Esophagus muscularis mucosa (tissue), 4 donors: ENCODE measurements at regions not wholly inside any gene's neighbourhood (a gene's known extent, or its start where the extent isn't known, plus 50 kb on each side); places are given as distances from the start of the nearest gene placed in this dataset.
A peak's percentile ranks its signal among the peaks of the same experiment; 100 is the strongest.
"Not testable (repeated sequence)": the region's sequence is repeated elsewhere in the genome, so short reads cannot be mapped to it uniquely, and the experiment has no call there.

Source experiments
- DNase-seq: peaks from one replicate; pipeline ENCODE4 v3.0.0-alpha.2; 2017; ENCODE audit errors: extremely low spot score
- H3K27ac ChIP-seq, 4 donors: fragments of 200-600 bp; sonication (generic); replicated peaks in 1 of 4; 1 replicate in 3 of 4; 2 replicates in 1 of 4; pipeline ENCODE4 v1.5.1; 2016 to 2019; ENCODE audit warnings: mild to moderate bottlenecking in 1 of 4
- H3K27me3 ChIP-seq, 4 donors: fragments of 200-600 bp; sonication (generic); one replicate each; pipeline versions ENCODE4 v1.5.1 to v1.6.0; 2016 to 2019
- H3K36me3 ChIP-seq, 4 donors: fragments of 200-600 bp; sonication (generic); one replicate each; pipeline ENCODE4 v1.5.1; 2016 to 2019
- H3K4me1 ChIP-seq, 4 donors: fragments of 200-600 bp; sonication (generic); one replicate each; pipeline ENCODE4 v1.5.1; 2016 to 2019
- H3K4me3 ChIP-seq, 4 donors: fragments of 200-600 bp; sonication (generic); 1 replicate in 2 of 4; 2 replicates in 2 of 4; pipeline ENCODE4 v1.5.1; 2016 to 2019; ENCODE audit warnings: mild to moderate bottlenecking in 4 of 4, moderate library complexity in 1 of 4
- H3K9me3 ChIP-seq, 4 donors: fragments of 200-600 bp; sonication (generic); 1 replicate in 3 of 4; 2 replicates in 1 of 4; pipeline ENCODE4 v1.5.1; 2016 to 2019
- EP300 ChIP-seq: sonication (generic); formaldehyde crosslinking; IDR thresholded peaks from one replicate; pipeline ENCODE4 v1.6.1; 2017; ENCODE audit warnings: antibody characterized with exemption
- POLR2A ChIP-seq: fragments of 450-650 bp; IDR thresholded peaks from one replicate; pipeline ENCODE4 v1.6.1; 2017; ENCODE audit warnings: antibody characterized with exemption, moderate library complexity, mild to moderate bottlenecking, low read depth
- POLR2AphosphoS5 ChIP-seq, 2 donors: sonication (generic); formaldehyde crosslinking; IDR thresholded peaks; one replicate each; pipeline ENCODE4 v1.6.1; 2017; ENCODE audit warnings: antibody characterized with exemption in 2 of 2
- WGBS: methylation state at CpG from one replicate; pipeline ENCODE4 v1.1.5; 2018; 5-methylcytosine and 5-hydroxymethylcytosine counted together
- intact Hi-C: fragments of 100-400 bp; cut with DNase I; formaldehyde crosslinking; loops from one replicate; pipeline ENCODE4 v1.15.1; 2023
- TF ChIP-seq, protein P1 (sequence below), 3 experiments: fragments of 200-600 bp in 2 of 3; fragments of 450-650 bp in 1 of 3; sonication (generic) in 2 of 3; IDR thresholded peaks; one replicate each; pipeline ENCODE4 v1.5.1; 2017 to 2019; ENCODE audit warnings: antibody characterized with exemption in 3 of 3, mild to moderate bottlenecking in 2 of 3, moderate library complexity in 1 of 3

- TF ChIP-seq, protein P1, sequence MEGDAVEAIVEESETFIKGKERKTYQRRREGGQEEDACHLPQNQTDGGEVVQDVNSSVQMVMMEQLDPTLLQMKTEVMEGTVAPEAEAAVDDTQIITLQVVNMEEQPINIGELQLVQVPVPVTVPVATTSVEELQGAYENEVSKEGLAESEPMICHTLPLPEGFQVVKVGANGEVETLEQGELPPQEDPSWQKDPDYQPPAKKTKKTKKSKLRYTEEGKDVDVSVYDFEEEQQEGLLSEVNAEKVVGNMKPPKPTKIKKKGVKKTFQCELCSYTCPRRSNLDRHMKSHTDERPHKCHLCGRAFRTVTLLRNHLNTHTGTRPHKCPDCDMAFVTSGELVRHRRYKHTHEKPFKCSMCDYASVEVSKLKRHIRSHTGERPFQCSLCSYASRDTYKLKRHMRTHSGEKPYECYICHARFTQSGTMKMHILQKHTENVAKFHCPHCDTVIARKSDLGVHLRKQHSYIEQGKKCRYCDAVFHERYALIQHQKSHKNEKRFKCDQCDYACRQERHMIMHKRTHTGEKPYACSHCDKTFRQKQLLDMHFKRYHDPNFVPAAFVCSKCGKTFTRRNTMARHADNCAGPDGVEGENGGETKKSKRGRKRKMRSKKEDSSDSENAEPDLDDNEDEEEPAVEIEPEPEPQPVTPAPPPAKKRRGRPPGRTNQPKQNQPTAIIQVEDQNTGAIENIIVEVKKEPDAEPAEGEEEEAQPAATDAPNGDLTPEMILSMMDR (IDR thresholded peaks at IDR 0.05): no peak
- TF ChIP-seq POLR2AphosphoS5 (IDR thresholded peaks at IDR 0.05) (no peak), POLR2A (no peak)
- H3K27me3 ChIP-seq: no peaks in the 10 kb centered on the region
- intact Hi-C loops: no loop called here
- H3K4me1 ChIP-seq: no peaks in the 10 kb centered on the region
- H3K9me3 ChIP-seq: peaks cover 0 to 62% (median 53%) of the 10 kb centered on the region in 4 donors
- DNase-seq: no peak
- H3K4me3 ChIP-seq: no peak overlapping the region
- 62% methylated on average over 14 of the region's 14 CpGs for WGBS
- no peaks in the 10 kb centered on the region for H3K36me3 ChIP-seq
- no peak overlapping the region for H3K27ac ChIP-seq
These were observed 585.4 kb downstream of the ALG10 start for GRCh38 chr12:34607520-34608195.

- H3K4me1 ChIP-seq, intact Hi-C loops, H3K27ac ChIP-seq, H3K4me3 ChIP-seq, H3K27me3 ChIP-seq, H3K36me3 ChIP-seq: not testable (repeated sequence)
- H3K9me3 ChIP-seq: peaks cover 0 to 62% (median 48%) of the 10 kb centered on the region in 4 donors
- DNase-seq: peak; percentile 57
- 43% methylated on average over 1 of the region's 2 CpGs for WGBS
These were observed 591.7 kb downstream of the ALG10 start for GRCh38 chr12:34613988-34614387.

DNA sequence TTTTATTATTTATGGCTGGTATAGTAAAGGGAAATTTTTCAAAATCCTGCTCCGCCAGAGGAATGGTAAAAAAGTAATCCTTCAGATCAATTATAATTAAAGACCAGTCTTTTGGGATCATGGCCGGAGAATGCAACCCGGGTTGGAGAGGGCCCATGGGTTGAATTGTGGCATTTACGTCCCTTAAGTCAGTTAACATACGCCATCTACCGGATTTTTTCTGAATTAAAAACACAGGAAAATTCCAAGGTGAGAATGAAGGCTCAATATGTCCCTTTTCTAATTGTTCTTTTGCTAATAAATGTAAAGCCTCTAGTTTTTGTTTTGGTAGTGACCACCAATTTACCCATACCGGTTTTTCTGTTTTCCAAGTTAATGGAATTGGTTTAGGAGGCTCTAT lies 602.8 kb downstream of the ALG10 start:
- Histone ChIP-seq H3K4me1 (no peaks in the 10 kb centered on the region), H3K9me3 (peaks cover 0 to 22% (median 5%) of the 10 kb centered on the region in 4 donors), H3K4me3 (no peak overlapping the region), H3K27me3 (no peaks in the 10 kb centered on the region), H3K27ac (no peak overlapping the region), H3K36me3 (no peaks in the 10 kb centered on the region)
- 49% methylated on average over 7 of the region's 7 CpGs for WGBS
- no peak for DNase-seq
- TF ChIP-seq, protein P1 (IDR thresholded peaks at IDR 0.05): no peak
- TF ChIP-seq POLR2AphosphoS5 (IDR thresholded peaks at IDR 0.05) (no peak), POLR2A (no peak), EP300 (no peak)
- intact Hi-C loops: no loop called here

GRCh38 chr12:34626363-34627157 lies 604.3 kb downstream of the ALG10 start:
- intact Hi-C loops: no loop called here
- DNase-seq: no peak
- no peak overlapping the region for H3K27ac ChIP-seq
- TF ChIP-seq, protein P1 (IDR thresholded peaks at IDR 0.05): no peak
- TF ChIP-seq POLR2AphosphoS5 (IDR thresholded peaks at IDR 0.05): no peak
- H3K27me3 ChIP-seq: no peaks in the 10 kb centered on the region
- H3K4me3 ChIP-seq: no peak overlapping the region
- WGBS: 63% methylated on average over 5 of the region's 5 CpGs
- H3K9me3 ChIP-seq: peaks cover 0 to 19% (median 9%) of the 10 kb centered on the region in 4 donors
- no peaks in the 10 kb centered on the region for H3K36me3 ChIP-seq
- no peaks in the 10 kb centered on the region for H3K4me1 ChIP-seq
